ENCODE measurements at regions not wholly inside any gene's neighbourhood (a gene's known extent, or its start where the extent isn't known, plus 50 kb on each side); places are given as distances from the start of the nearest gene placed in this dataset.
"Not testable (repeated sequence)": the region's sequence is repeated elsewhere in the genome, so short reads cannot be mapped to it uniquely, and the experiment has no call there.

GRCh38 chr16:16763449-16763848 is 384.5 kb downstream of the NPIPA7 start:
- Histone ChIP-seq H3K36me3 (no peaks in the 10 kb centered on the region), H3K9me3 (no peaks in the 10 kb centered on the region), H3K4me3 (replicated peaks in 1 of 3) (no peak overlapping the region), H3K27me3 (no peaks in the 10 kb centered on the region), H3K4me1 (no peaks in the 10 kb centered on the region), H3K27ac (no peak overlapping the region)
- DNase-seq = no peak
- 83 to 84% methylated on average over 4 of the region's 4 CpGs for WGBS, 2 donors
- TF ChIP-seq POLR2A (IDR thresholded peaks at IDR 0.05) (no peak), CTCF (IDR thresholded peaks at IDR 0.05) (no peak)
- intact Hi-C loops (cut with DNase I) = no loop called here

- WGBS, 2 donors = 65 to 81% methylated on average over 1 of the region's 1 CpG
- H3K27ac ChIP-seq; H3K4me3 ChIP-seq (replicated peaks in 1 of 3); H3K4me1 ChIP-seq; H3K9me3 ChIP-seq; H3K27me3 ChIP-seq; intact Hi-C loops (cut with DNase I); DNase-seq; H3K36me3 ChIP-seq: not testable (repeated sequence)
Measured at GRCh38 chr16:16770717-16771116, 391.8 kb downstream of the NPIPA7 start.

- DNase-seq = no peak
- WGBS, 2 donors = 37 to 46% methylated on average over 5 of the region's 5 CpGs
- H3K27me3 ChIP-seq = no peaks in the 10 kb centered on the region
- intact Hi-C loops (cut with DNase I) = no loop called here
- H3K36me3 ChIP-seq = no peaks in the 10 kb centered on the region
- no peak overlapping the region for H3K4me3 ChIP-seq (replicated peaks in 1 of 3)
- H3K27ac ChIP-seq = no peak overlapping the region
- H3K4me1 ChIP-seq = no peaks in the 10 kb centered on the region
- no peak for TF ChIP-seq CTCF (IDR thresholded peaks at IDR 0.05)
- no peak for TF ChIP-seq POLR2A (IDR thresholded peaks at IDR 0.05)
- H3K9me3 ChIP-seq = no peaks in the 10 kb centered on the region
Measured at GRCh38 chr16:16774389-16774788, 395.4 kb downstream of the NPIPA7 start.

- H3K27me3 ChIP-seq = no peaks in the 10 kb centered on the region
- no peak overlapping the region for H3K27ac ChIP-seq
- DNase-seq = no peak
- H3K4me1 ChIP-seq = no peaks in the 10 kb centered on the region
- no peak overlapping the region for H3K4me3 ChIP-seq (replicated peaks in 1 of 3)
- H3K9me3 ChIP-seq = no peaks in the 10 kb centered on the region
- H3K36me3 ChIP-seq = no peaks in the 10 kb centered on the region
- WGBS, 2 donors = 69 to 87% methylated on average over 1 of the region's 1 CpG
- intact Hi-C loops (cut with DNase I) = no loop called here
- TF ChIP-seq POLR2A (IDR thresholded peaks at IDR 0.05) = no peak
- TF ChIP-seq CTCF (IDR thresholded peaks at IDR 0.05) = no peak
Measured at GRCh38 chr16:16778332-16778731, 399.4 kb downstream of the NPIPA7 start.

- intact Hi-C loops (cut with DNase I) = no loop called here
- H3K36me3 ChIP-seq = no peaks in the 10 kb centered on the region
- TF ChIP-seq CTCF (IDR thresholded peaks at IDR 0.05) (no peak), POLR2A (IDR thresholded peaks at IDR 0.05) (no peak)
- no peak overlapping the region for H3K27ac ChIP-seq
- 16 to 24% methylated on average over 4 of the region's 4 CpGs for WGBS, 2 donors
- no peaks in the 10 kb centered on the region for H3K4me1 ChIP-seq
- no peak for DNase-seq
- H3K4me3 ChIP-seq (replicated peaks in 1 of 3) = no peak overlapping the region
- H3K27me3 ChIP-seq = no peaks in the 10 kb centered on the region
- no peaks in the 10 kb centered on the region for H3K9me3 ChIP-seq
Measured at GRCh38 chr16:16780588-16780987, 401.6 kb downstream of the NPIPA7 start.

GRCh38 chr16:16782153-16782552 is 403.2 kb downstream of the NPIPA7 start:
- intact Hi-C loops (cut with DNase I) = no loop called here
- Histone ChIP-seq H3K4me3 (replicated peaks in 1 of 3) (no peak overlapping the region), H3K27ac (no peak overlapping the region), H3K27me3 (no peaks in the 10 kb centered on the region), H3K9me3 (no peaks in the 10 kb centered on the region), H3K36me3 (no peaks in the 10 kb centered on the region), H3K4me1 (no peaks in the 10 kb centered on the region)
- DNase-seq = no peak
- TF ChIP-seq CTCF (IDR thresholded peaks at IDR 0.05) (no peak), POLR2A (IDR thresholded peaks at IDR 0.05) (no peak)
- WGBS, 2 donors = 62 to 70% methylated on average over 4 of the region's 4 CpGs
